K562 (cell line): ENCODE measurements at regions not wholly inside any gene's neighbourhood (a gene's known extent, or its start where the extent isn't known, plus 50 kb on each side); places are given as distances from the start of the nearest gene placed in this dataset.

Source experiments
- ZNF121 ChIP-seq: sonication (generic); formaldehyde crosslinking; conservative IDR thresholded peaks from 2 replicates; pipeline ENCODE4 v1.8.0; 2022; ENCODE audit warnings: missing genetic modification reagents
- ZNF143 ChIP-seq: sonication (generic); formaldehyde crosslinking; IDR thresholded peaks from 2 replicates; pipeline ENCODE4 v1.9.0; 2022; ENCODE audit warnings: mild to moderate bottlenecking, missing genetic modification reagents
- TF ChIP-seq, protein P1 (sequence below): fragments of 250-450 bp; sonication (Bioruptor Pico); IDR thresholded peaks from 2 replicates; pipeline ENCODE4 v1.5.0; 2020; ENCODE audit warnings: mild to moderate bottlenecking, borderline replicate concordance
- TF ChIP-seq, protein P2 (sequence below), 3 experiments: IDR thresholded peaks in 2 of 3; conservative IDR thresholded peaks in 1 of 3; 2 replicates each; pipeline ENCODE4 v1.5.1; 2011 to 2012; ENCODE audit warnings: low read length in 3 of 3, mild to moderate bottlenecking in 3 of 3, control low read depth in 2 of 3, improper control_type of control experiment in 1 of 3, inconsistent platforms in 1 of 3, low read depth in 1 of 3, mixed read lengths in 1 of 3, moderate library complexity in 1 of 3; ENCODE audit not compliant: insufficient read depth in 2 of 3

DNA sequence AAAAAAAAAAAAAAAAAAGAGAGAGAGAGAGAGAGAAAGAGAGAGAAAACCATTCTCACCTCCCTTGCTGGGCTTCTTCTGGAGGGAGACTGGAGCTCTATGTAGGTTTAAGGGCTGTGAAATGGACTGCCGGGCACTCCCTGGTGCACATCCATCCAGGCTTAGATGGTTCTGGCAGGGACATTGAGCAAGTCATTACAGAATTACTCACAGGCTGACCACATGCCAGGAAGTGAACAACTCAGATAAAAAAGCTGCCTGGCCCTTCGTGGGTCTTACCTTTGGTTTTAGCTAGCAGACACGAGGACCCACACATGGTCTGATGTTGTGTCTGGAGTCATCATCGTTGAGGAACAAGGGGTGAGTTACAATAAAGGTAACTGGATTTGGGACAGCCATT is 847.4 kb upstream of the EEF2KMT start:
- TF ChIP-seq ZNF121 (CRISPR knock-in tag) = no peak
- TF ChIP-seq ZNF143 = no peak
- TF ChIP-seq, protein P1, sequence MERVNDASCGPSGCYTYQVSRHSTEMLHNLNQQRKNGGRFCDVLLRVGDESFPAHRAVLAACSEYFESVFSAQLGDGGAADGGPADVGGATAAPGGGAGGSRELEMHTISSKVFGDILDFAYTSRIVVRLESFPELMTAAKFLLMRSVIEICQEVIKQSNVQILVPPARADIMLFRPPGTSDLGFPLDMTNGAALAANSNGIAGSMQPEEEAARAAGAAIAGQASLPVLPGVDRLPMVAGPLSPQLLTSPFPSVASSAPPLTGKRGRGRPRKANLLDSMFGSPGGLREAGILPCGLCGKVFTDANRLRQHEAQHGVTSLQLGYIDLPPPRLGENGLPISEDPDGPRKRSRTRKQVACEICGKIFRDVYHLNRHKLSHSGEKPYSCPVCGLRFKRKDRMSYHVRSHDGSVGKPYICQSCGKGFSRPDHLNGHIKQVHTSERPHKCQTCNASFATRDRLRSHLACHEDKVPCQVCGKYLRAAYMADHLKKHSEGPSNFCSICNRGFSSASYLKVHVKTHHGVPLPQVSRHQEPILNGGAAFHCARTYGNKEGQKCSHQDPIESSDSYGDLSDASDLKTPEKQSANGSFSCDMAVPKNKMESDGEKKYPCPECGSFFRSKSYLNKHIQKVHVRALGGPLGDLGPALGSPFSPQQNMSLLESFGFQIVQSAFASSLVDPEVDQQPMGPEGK (CRISPR knock-in tag) = no peak
- TF ChIP-seq, protein P2, sequence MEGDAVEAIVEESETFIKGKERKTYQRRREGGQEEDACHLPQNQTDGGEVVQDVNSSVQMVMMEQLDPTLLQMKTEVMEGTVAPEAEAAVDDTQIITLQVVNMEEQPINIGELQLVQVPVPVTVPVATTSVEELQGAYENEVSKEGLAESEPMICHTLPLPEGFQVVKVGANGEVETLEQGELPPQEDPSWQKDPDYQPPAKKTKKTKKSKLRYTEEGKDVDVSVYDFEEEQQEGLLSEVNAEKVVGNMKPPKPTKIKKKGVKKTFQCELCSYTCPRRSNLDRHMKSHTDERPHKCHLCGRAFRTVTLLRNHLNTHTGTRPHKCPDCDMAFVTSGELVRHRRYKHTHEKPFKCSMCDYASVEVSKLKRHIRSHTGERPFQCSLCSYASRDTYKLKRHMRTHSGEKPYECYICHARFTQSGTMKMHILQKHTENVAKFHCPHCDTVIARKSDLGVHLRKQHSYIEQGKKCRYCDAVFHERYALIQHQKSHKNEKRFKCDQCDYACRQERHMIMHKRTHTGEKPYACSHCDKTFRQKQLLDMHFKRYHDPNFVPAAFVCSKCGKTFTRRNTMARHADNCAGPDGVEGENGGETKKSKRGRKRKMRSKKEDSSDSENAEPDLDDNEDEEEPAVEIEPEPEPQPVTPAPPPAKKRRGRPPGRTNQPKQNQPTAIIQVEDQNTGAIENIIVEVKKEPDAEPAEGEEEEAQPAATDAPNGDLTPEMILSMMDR (IDR thresholded peaks at IDR 0.05 in 2 of 3, conservative IDR thresholded peaks at IDR 0.05 in 1 of 3; ENCODE audit: insufficient read depth in 2 of 3, low read depth in 1 of 3, low read length in 3 of 3) = no peak
